Left colon (tissue), 2 donors: ENCODE measurements at regions not wholly inside any gene's neighbourhood (a gene's known extent, or its start where the extent isn't known, plus 50 kb on each side); places are given as distances from the start of the nearest gene placed in this dataset.
A peak's percentile ranks its signal among the peaks of the same experiment; 100 is the strongest.

Source experiments
- ATAC-seq: fragments of 200-7000 bp; cut with Tn5 transposase; one replicate; pipeline ENCODE4 v1.9.1; 2020; ENCODE audit warnings: mild to moderate bottlenecking, moderate library complexity
- DNase-seq, 2 donors: peaks; one replicate each; pipeline ENCODE4 v3.0.0-alpha.2; 2020
- intact Hi-C, 2 donors: fragments of 100-400 bp; cut with DNase I in 1 of 2; cut with micrococcal nuclease in 1 of 2; formaldehyde crosslinking; loops; one replicate each; pipeline versions ENCODE4 v1.11.2 to v1.14.0; 2022; cut with DNase I, micrococcal nuclease
- donor health status: DM: no; HTN: no; CAD: no.
- donor health status: DM: yes; HTN: yes; CAD: no.

GRCh38 chr2:150374492-150374891, 113.0 kb downstream of the RND3 start:
- ATAC-seq = no peak
- intact Hi-C loops = no loop called here
- no peak for DNase-seq

- intact Hi-C loops = no loop called here
- ATAC-seq (no peak), DNase-seq (no peak)
These were observed 114.1 kb downstream of the RND3 start for GRCh38 chr2:150373374-150373773.

- DNase-seq = peak; percentile 27 to 75
- intact Hi-C loops = no loop called here
- peak; percentile 90 for ATAC-seq
These were observed 116.2 kb downstream of the RND3 start for GRCh38 chr2:150371044-150371818.

- peak; percentile 94 for ATAC-seq
- DNase-seq = peak in 1 of 2 donors; percentile 11
- intact Hi-C loops = no loop called here
These were observed 116.9 kb downstream of the RND3 start for GRCh38 chr2:150370561-150370960.

- intact Hi-C loops = no loop called here
- DNase-seq = no peak
- no peak for ATAC-seq
These were observed 117.6 kb downstream of the RND3 start for GRCh38 chr2:150369862-150370261.

- no peak for DNase-seq
- intact Hi-C loops = no loop called here
- ATAC-seq = no peak
These were observed 129.0 kb downstream of the RND3 start for GRCh38 chr2:150358468-150358807.

- intact Hi-C loops = no loop called here
- ATAC-seq (no peak), DNase-seq (no peak)
These were observed 129.5 kb downstream of the RND3 start for GRCh38 chr2:150357770-150358467.

GRCh38 chr2:150355440-150355839, 132.0 kb downstream of the RND3 start:
- ATAC-seq = no peak
- DNase-seq = no peak
- intact Hi-C loops = no loop called here

GRCh38 chr2:150353376-150353775, 134.1 kb downstream of the RND3 start:
- intact Hi-C loops = no loop called here
- ATAC-seq (no peak), DNase-seq (no peak)

GRCh38 chr2:150351922-150352321, 135.5 kb downstream of the RND3 start:
- ATAC-seq = no peak
- intact Hi-C loops = no loop called here
- no peak for DNase-seq

GRCh38 chr2:150350500-150350899, 137.0 kb downstream of the RND3 start:
- no peak for ATAC-seq
- DNase-seq = no peak
- intact Hi-C loops = no loop called here

GRCh38 chr2:150346806-150347205, 140.7 kb downstream of the RND3 start:
- DNase-seq (no peak), ATAC-seq (no peak)
- intact Hi-C loops = no loop called here

- ATAC-seq (peak; percentile 93), DNase-seq (no peak)
- intact Hi-C loops = no loop called here
These were observed 145.3 kb downstream of the RND3 start for GRCh38 chr2:150341982-150342680.

GRCh38 chr2:150339951-150340350, 147.5 kb downstream of the RND3 start:
- ATAC-seq = peak; percentile 33
- no peak for DNase-seq
- intact Hi-C loops = no loop called here

- intact Hi-C loops = no loop called here
- ATAC-seq (no peak), DNase-seq (no peak)
These were observed 148.2 kb downstream of the RND3 start for GRCh38 chr2:150339282-150339681.

GRCh38 chr2:150335596-150335995, 151.9 kb downstream of the RND3 start:
- intact Hi-C loops = no loop called here
- DNase-seq (no peak), ATAC-seq (no peak)

GRCh38 chr2:150332383-150332782, 155.1 kb downstream of the RND3 start:
- ATAC-seq (no peak), DNase-seq (no peak)
- intact Hi-C loops = no loop called here

GRCh38 chr2:150327564-150328489, 159.6 kb downstream of the RND3 start:
- intact Hi-C loops = no loop called here
- ATAC-seq = no peak
- DNase-seq = no peak

GRCh38 chr2:150325656-150326314, 161.7 kb downstream of the RND3 start:
- intact Hi-C loops = no loop called here
- DNase-seq (no peak), ATAC-seq (no peak)
